ENCODE measurements at regions not wholly inside any gene's neighbourhood (a gene's known extent, or its start where the extent isn't known, plus 50 kb on each side); places are given as distances from the start of the nearest gene placed in this dataset.
"Not testable (repeated sequence)": the region's sequence is repeated elsewhere in the genome, so short reads cannot be mapped to it uniquely, and the experiment has no call there.

DNA sequence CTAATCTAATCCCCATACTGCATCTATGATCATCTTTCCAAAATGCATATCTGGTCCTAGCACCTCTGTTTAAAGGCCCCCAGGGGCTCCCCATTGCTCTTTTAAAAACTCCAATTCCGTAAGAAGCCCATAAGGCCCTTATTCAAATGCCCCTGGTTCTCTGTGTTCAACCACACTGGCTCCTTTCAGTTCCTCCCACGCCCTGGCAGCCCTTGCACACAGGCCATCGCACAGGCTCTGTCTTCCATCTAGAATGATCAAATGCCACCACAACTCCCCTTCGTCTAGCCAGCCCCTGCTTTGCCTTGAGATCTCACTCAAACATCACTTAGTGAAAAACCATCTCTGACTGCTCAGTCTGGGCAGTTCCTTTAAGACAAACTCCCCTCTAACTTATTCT is 112.9 kb upstream of the LYZL2 start:
- Mint-ChIP-seq H3K27me3 (ENCODE audit: low read depth) (peaks cover 15% of the 10 kb centered on the region), H3K4me3 (no peak overlapping the region), H3K27ac (no peak overlapping the region), H3K36me3 (no peaks in the 10 kb centered on the region), H3K4me1 (no peaks in the 10 kb centered on the region), H3K9me3 (peaks cover 3% of the 10 kb centered on the region)
- TF ChIP-seq, protein P1, sequence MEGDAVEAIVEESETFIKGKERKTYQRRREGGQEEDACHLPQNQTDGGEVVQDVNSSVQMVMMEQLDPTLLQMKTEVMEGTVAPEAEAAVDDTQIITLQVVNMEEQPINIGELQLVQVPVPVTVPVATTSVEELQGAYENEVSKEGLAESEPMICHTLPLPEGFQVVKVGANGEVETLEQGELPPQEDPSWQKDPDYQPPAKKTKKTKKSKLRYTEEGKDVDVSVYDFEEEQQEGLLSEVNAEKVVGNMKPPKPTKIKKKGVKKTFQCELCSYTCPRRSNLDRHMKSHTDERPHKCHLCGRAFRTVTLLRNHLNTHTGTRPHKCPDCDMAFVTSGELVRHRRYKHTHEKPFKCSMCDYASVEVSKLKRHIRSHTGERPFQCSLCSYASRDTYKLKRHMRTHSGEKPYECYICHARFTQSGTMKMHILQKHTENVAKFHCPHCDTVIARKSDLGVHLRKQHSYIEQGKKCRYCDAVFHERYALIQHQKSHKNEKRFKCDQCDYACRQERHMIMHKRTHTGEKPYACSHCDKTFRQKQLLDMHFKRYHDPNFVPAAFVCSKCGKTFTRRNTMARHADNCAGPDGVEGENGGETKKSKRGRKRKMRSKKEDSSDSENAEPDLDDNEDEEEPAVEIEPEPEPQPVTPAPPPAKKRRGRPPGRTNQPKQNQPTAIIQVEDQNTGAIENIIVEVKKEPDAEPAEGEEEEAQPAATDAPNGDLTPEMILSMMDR (IDR thresholded peaks at IDR 0.05; ENCODE audit: unreplicated experiment): no peak
- no peak for DNase-seq (ENCODE audit: low spot score in 2 of 2, unreplicated experiment in 2 of 2)

DNA sequence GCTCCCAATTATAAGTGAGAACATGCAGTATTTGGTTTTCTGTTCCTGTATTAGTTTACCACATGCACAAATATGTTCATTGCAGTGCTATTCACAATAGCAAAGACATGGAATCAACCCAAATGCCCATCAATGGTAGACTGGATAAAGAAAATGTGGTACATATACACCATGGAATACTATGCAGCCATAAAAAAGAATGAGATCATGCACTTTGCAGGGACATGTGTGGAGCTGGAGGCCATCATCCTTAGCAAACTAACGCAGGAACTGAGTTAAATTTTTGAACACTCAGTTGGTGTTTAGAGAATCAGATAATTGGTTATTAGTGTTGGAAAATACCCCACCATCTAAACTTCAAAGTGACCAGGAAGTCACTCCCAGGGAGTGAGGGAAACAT is 111.2 kb upstream of the LYZL2 start:
- not testable (repeated sequence) for H3K4me1 Mint-ChIP-seq; H3K27ac Mint-ChIP-seq; H3K9me3 Mint-ChIP-seq; H3K27me3 Mint-ChIP-seq (ENCODE audit: low read depth); H3K36me3 Mint-ChIP-seq; H3K4me3 Mint-ChIP-seq; DNase-seq (ENCODE audit: low spot score in 2 of 2, unreplicated experiment in 2 of 2)

DNA sequence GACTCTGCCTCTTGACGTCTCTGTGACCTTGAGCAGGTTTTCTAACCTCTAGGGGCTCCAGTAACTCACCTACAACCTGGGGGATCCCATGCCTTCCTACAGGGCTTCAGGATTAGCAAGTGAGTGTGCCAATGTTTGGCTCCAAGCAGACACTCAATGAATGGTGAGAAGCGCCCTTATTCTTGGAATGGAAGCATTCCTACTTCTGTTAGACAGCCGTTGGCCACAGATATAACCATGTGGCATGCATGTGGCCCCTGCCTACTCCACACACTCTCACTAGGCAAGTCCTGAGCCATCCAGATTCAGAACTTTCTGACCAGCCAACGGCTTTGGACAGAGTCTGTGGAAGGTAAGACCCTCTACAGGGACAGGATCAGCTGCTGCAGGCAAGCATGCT is 108.9 kb upstream of the LYZL2 start:
- peaks cover 17% of the 10 kb centered on the region for H3K27me3 Mint-ChIP-seq (ENCODE audit: low read depth)
- no peak overlapping the region for H3K4me3 Mint-ChIP-seq
- no peak overlapping the region for H3K27ac Mint-ChIP-seq
- no peaks in the 10 kb centered on the region for H3K36me3 Mint-ChIP-seq
- H3K9me3 Mint-ChIP-seq: peaks cover 3% of the 10 kb centered on the region
- DNase-seq (ENCODE audit: low spot score in 2 of 2, unreplicated experiment in 2 of 2): no peak
- H3K4me1 Mint-ChIP-seq: no peaks in the 10 kb centered on the region
- TF ChIP-seq, protein P1 (IDR thresholded peaks at IDR 0.05; ENCODE audit: unreplicated experiment): no peak

DNA sequence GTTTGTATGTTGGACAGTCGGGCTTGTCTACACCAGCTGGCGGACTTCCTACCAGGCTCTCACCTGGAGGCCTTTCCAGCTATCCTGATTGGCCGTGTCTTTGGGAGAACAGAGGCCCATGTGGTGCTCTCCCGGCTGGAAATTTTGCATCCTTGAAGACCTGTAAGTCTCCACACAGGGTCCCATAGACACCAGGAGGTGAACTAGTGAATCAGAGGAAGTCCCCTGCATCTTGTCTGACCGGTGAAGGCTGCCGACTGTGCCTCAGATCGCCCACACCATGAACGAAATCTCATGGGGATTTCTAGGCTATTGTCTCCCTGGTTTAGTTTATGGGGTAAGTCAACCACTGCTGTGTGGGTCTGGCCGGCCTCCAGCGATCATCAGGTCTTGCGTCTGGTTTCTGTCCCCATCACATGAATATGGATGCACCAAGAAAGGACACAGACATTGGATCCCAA is 108.4 kb upstream of the LYZL2 start:
- no peaks in the 10 kb centered on the region for H3K4me1 Mint-ChIP-seq
- no peak overlapping the region for H3K27ac Mint-ChIP-seq
- peaks cover 17% of the 10 kb centered on the region for H3K27me3 Mint-ChIP-seq (ENCODE audit: low read depth)
- H3K4me3 Mint-ChIP-seq: no peak overlapping the region
- H3K36me3 Mint-ChIP-seq: no peaks in the 10 kb centered on the region
- DNase-seq (ENCODE audit: low spot score in 2 of 2, unreplicated experiment in 2 of 2): no peak
- peaks cover 3% of the 10 kb centered on the region for H3K9me3 Mint-ChIP-seq
- TF ChIP-seq, protein P1 (IDR thresholded peaks at IDR 0.05; ENCODE audit: unreplicated experiment): no peak

DNA sequence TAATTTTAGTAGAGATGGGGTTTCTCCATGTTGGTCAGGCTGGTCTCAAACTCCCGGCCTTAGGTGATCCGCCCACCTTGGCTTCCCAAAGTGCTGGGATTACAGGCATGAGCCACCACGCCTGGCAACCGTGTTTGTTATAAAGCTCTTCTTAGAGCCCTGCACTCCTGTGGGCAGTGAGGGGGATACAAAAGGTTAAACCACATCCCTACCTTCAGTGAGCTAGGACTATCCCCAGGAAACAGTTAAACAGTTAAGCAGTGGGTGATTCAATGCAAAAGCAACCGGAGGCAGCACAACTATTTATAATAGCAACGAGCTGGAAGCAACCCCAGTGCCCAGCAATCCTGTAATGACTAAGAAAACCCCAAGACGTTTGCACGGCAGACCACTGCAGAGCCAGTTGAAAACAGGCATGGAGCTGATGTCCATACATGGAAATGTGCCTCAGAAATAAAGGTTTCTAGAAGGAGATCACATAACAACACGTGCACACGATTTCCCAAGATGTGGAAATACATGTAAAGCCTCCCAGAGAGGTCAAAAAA is 107.2 kb upstream of the LYZL2 start:
- H3K27me3 Mint-ChIP-seq (ENCODE audit: low read depth): peaks cover 10% of the 10 kb centered on the region
- H3K4me1 Mint-ChIP-seq: no peaks in the 10 kb centered on the region
- H3K27ac Mint-ChIP-seq: no peak overlapping the region
- no peak for DNase-seq (ENCODE audit: low spot score in 2 of 2, unreplicated experiment in 2 of 2)
- no peaks in the 10 kb centered on the region for H3K36me3 Mint-ChIP-seq
- H3K9me3 Mint-ChIP-seq: peaks cover 6% of the 10 kb centered on the region
- TF ChIP-seq, protein P1 (IDR thresholded peaks at IDR 0.05; ENCODE audit: unreplicated experiment): no peak
- no peak overlapping the region for H3K4me3 Mint-ChIP-seq

DNA sequence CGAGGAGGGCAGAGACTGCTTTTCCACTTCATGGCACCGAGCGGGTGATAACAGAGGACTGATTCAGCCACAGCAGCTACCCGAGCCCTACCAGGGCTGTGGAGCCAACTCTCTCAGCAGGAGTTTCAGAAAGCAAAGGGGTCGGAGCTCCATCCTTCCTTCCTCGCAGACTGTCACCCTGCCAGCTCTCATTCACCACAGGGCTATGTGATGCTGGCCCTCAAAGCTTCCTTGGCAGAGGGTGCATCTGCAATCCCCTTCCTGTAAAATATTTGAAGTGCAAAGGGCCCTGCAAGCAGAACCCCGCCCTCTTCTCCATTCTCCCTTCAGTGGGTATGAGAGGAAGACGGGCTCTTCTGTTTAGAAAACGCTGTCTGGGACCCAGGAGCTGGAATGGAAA is 105.3 kb upstream of the LYZL2 start:
- H3K27me3 Mint-ChIP-seq (ENCODE audit: low read depth): peaks cover 9% of the 10 kb centered on the region
- H3K9me3 Mint-ChIP-seq: peaks cover 13% of the 10 kb centered on the region
- H3K27ac Mint-ChIP-seq: no peak overlapping the region

More for the DNA sequence above, 105.3 kb upstream of the LYZL2 start:
- no peak for DNase-seq (ENCODE audit: low spot score in 2 of 2, unreplicated experiment in 2 of 2)
- no peaks in the 10 kb centered on the region for H3K4me1 Mint-ChIP-seq
- H3K36me3 Mint-ChIP-seq: no peaks in the 10 kb centered on the region
- TF ChIP-seq, protein P1 (IDR thresholded peaks at IDR 0.05; ENCODE audit: unreplicated experiment): no peak
- no peak overlapping the region for H3K4me3 Mint-ChIP-seq

All from mesothelial cell of epicardium (in vitro differentiated cells).